BE2C (cell line): ENCODE measurements at regions not wholly inside any gene's neighbourhood (a gene's known extent, or its start where the extent isn't known, plus 50 kb on each side); places are given as distances from the start of the nearest gene placed in this dataset.
A peak's percentile ranks its signal among the peaks of the same experiment; 100 is the strongest.

Source experiments
- DNase-seq: peaks from one replicate; pipeline ENCODE4 v3.0.0-alpha.2; 2020
- H3K27me3 ChIP-seq: fragments of 250-450 bp; sonication (Bioruptor Pico); 2 replicates; pipeline ENCODE4 v1.5.1; 2020; ENCODE audit warnings: mild to moderate bottlenecking
- H3K36me3 ChIP-seq: fragments of 250-450 bp; sonication (Bioruptor Pico); 2 replicates; pipeline ENCODE4 v1.5.1; 2020; ENCODE audit warnings: mild to moderate bottlenecking
- H3K4me1 ChIP-seq: fragments of 250-450 bp; sonication (Bioruptor Pico); 2 replicates; pipeline ENCODE4 v1.5.1; 2020
- H3K4me3 ChIP-seq: 2 replicates; pipeline ENCODE4 v1.5.1; 2011; ENCODE audit warnings: low read depth, low read length
- H3K9me3 ChIP-seq: fragments of 250-450 bp; sonication (Bioruptor Pico); 2 replicates; pipeline ENCODE4 v1.5.1; 2020
- CTCF ChIP-seq: IDR thresholded peaks from 2 replicates; pipeline ENCODE4 v1.5.1; 2012; ENCODE audit warnings: mild to moderate bottlenecking, low read depth, low read length

- no peak for TF ChIP-seq CTCF
- H3K36me3 ChIP-seq: no peaks in the 10 kb centered on the region
- H3K27me3 ChIP-seq: no peaks in the 10 kb centered on the region
- no peaks in the 10 kb centered on the region for H3K9me3 ChIP-seq
- H3K4me3 ChIP-seq: no peak overlapping the region
- no peak for DNase-seq
- H3K4me1 ChIP-seq: peaks cover 16% of the 10 kb centered on the region
These were observed 169.5 kb upstream of the GALNT2 start for GRCh38 chr1:229897501-229897900.

GRCh38 chr1:229900220-229900619 is 166.8 kb upstream of the GALNT2 start:
- Histone ChIP-seq H3K4me3 (no peak overlapping the region), H3K9me3 (no peaks in the 10 kb centered on the region), H3K27me3 (no peaks in the 10 kb centered on the region), H3K36me3 (no peaks in the 10 kb centered on the region), H3K4me1 (0 out of 2 replicates have a peak, but pooled peaks cover 3% of the 10 kb centered on the region)
- no peak for DNase-seq
- no peak for TF ChIP-seq CTCF

GRCh38 chr1:229905031-229905545 is 161.9 kb upstream of the GALNT2 start:
- no peak for TF ChIP-seq CTCF
- no peaks in the 10 kb centered on the region for H3K36me3 ChIP-seq
- H3K27me3 ChIP-seq: no peaks in the 10 kb centered on the region
- peaks cover 29% of the 10 kb centered on the region for H3K4me1 ChIP-seq
- no peak overlapping the region for H3K4me3 ChIP-seq
- H3K9me3 ChIP-seq: no peaks in the 10 kb centered on the region
- DNase-seq: no peak

- H3K4me3 ChIP-seq: no peak overlapping the region
- no peaks in the 10 kb centered on the region for H3K36me3 ChIP-seq
- H3K4me1 ChIP-seq: peaks cover 29% of the 10 kb centered on the region
- no peak for TF ChIP-seq CTCF
- DNase-seq: no peak
- H3K27me3 ChIP-seq: no peaks in the 10 kb centered on the region
- no peaks in the 10 kb centered on the region for H3K9me3 ChIP-seq
These were observed 161.4 kb upstream of the GALNT2 start for GRCh38 chr1:229905652-229906051.

GRCh38 chr1:229907884-229908638 is 159.0 kb upstream of the GALNT2 start:
- no peak for TF ChIP-seq CTCF

GRCh38 chr1:229908689-229909088 is 158.3 kb upstream of the GALNT2 start:
- Histone ChIP-seq H3K9me3 (no peaks in the 10 kb centered on the region), H3K4me1 (peaks cover 29% of the 10 kb centered on the region), H3K27me3 (no peaks in the 10 kb centered on the region), H3K36me3 (no peaks in the 10 kb centered on the region), H3K4me3 (no peak overlapping the region)
- TF ChIP-seq CTCF: no peak
- DNase-seq: peak; percentile 24

More at GRCh38 chr1:229907884-229908638, 159.0 kb upstream of the GALNT2 start:
- DNase-seq: no peak
- H3K27me3 ChIP-seq: no peaks in the 10 kb centered on the region
- H3K4me1 ChIP-seq: peaks cover 29% of the 10 kb centered on the region
- no peak overlapping the region for H3K4me3 ChIP-seq
- H3K9me3 ChIP-seq: no peaks in the 10 kb centered on the region
- no peaks in the 10 kb centered on the region for H3K36me3 ChIP-seq
